Putamen (tissue), 1 donor: ENCODE measurements at regions not wholly inside any gene's neighbourhood (a gene's known extent, or its start where the extent isn't known, plus 50 kb on each side); places are given as distances from the start of the nearest gene placed in this dataset.

ENCODE experiments used
- DNase-seq: peaks from one replicate; pipeline ENCODE4 v3.0.0-alpha.2; 2016; ENCODE audit warnings: low spot score

DNA sequence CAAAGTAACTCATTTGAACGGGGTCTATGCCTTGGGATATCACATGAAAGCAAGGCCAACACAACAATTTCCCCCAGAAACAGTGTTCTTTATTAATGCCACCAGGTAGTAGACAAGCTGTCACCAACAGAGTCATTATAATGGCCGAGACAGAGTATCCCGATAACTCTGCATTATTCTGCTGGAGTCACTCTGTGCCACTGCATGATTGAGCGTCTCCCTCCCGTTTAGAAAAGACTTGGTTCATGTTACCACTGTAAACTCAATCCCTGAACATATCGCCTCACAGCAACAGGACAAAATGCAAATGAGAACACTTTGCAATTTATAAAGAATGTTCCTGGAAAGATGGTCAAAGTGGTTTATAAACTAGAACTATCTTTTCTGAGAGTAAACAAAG, 932.5 kb downstream of the GATA3 start:
- no peak for DNase-seq

DNA sequence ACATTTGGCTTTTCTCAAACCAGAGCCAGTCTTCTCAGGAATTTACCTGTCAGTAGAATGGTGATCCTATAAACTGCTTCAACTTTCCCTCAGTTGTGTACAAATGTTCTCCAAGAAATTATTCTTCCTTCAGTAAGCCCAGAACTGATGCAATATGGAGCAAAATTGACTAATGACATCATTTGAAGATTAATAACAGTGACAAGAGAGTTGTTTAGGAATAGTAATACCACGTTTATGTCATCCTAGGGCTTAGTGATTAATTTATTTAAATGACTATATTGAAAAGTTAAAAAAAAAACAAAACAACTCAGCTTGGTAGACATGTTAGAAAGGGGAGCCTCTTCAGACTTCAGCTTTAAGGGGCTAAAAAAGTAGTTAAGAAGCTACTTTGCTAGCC, 933.2 kb downstream of the GATA3 start:
- no peak for DNase-seq

DNA sequence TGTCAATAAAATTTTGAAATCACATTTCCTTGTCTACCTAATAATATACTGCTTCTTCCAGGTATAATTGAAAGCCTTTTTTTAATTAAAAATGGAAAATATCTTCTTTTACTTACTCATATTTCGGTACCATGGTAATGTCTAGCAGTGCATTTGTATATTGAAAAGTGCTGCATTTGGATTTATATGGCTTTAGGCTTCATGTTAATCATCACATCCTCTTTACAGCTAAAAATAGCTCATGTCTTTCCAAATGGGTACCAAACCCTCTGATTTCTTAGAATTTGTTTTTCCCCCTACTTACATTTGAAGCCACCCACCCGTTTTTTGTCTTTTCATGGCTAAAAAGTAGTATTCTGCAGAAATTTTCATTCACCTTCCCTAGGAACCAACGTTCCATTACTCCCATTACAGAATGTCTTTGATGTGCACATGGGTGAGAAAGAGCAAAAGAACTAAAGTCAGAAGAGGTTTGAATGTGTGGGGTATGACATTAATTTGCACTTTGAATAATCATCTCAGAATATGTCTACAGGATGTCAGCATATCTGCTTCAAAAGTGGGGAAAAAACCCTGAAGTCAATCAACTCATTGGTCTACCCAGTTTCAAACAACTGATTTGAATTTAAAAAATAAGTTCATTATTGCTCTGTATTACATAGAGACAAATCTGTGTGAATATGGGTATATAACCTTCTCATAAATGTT, 935.9 kb downstream of the GATA3 start:
- DNase-seq = no peak

DNA sequence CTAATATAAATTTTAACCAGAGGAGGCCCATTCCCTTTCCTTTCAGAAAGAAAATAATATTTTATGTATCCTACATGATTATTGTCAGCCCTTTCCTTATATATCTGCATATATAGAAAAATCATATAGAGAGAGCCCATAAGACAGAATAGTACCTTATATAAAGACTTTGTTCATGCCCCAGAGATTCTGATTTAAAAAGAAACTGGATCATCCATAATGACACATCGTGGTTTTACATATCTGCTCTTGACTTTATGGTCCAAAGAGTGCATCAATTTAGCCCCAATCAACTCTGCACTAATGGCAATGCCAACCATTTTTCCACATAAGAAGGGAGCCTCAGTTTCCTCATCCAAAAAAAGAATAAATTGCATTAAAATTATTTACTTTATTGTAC, 937.5 kb downstream of the GATA3 start:
- no peak for DNase-seq

DNA sequence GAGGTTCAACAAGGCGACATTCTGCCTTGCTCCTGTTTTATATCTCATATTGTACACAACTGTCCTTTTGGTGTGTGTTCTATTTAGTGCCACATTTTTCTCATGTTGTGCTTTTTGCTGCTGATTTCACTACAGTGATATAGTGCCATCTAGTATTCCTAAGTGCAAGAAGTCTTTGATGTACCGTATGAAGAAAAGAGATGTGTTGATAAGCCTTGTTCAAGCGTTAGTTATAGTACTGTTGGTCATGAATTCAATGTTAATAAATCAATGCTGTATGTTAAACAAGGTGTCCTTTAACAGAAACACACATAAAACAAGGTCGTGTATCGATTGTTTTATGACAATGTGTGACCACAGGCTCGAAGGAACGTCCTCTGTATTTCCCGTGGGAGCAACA, 939.4 kb downstream of the GATA3 start:
- no peak for DNase-seq

DNA sequence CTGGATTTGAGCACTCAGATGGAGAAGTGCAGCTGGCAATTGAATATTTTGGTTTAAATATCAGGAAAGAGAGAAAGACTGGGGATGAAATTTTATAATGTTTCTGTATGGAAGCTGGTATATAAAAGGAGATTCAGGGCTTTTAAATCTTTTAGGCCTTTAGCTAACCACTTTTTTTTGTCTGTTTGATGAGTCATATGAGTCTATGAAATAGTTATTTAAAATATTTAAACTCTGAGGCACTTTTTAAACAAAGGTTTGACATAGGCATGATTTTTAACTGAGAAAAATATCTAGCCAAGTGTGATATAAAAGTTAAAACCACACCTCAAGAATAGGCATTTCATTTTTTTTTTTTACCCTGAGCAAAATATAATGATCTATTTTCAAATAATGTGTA, 944.3 kb downstream of the GATA3 start:
- no peak for DNase-seq

DNA sequence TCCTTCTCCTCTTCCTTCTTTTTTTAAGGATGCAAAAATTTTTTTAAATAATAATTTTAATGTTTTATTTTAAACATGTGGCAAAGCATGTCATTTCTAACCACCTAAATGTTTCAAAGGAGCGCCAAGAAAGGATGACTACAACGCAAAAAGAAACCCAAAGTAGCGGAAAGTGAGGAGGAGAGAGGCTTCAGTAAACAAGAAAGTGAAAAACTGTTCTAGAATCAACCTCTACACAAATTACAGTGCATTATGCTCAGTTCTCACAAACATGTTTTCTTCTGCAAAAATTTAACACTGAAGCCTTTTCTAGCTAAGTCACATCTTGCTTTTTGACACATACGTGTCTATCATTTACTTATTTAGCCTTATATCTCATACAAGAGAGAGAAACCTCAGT, 948.6 kb downstream of the GATA3 start:
- no peak for DNase-seq

DNA sequence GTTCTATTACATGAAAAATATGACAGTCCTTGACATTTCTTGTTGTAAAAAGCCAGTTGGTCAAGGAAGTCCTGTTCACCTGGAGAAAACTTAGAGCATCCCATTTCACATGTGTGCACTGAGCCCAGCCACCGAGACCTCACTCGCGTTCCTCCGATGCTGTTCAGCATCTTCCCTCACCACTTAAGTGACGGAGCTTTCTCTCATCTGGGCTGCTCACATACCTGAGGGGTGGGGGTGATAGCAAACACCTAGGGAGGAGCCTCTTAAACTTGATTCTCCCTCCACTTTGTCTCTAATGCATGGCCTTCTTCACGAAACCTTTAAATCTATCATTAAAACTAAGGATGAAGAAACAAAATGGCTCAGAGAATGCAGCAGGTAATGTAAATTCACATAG, 950.2 kb downstream of the GATA3 start:
- no peak for DNase-seq

DNA sequence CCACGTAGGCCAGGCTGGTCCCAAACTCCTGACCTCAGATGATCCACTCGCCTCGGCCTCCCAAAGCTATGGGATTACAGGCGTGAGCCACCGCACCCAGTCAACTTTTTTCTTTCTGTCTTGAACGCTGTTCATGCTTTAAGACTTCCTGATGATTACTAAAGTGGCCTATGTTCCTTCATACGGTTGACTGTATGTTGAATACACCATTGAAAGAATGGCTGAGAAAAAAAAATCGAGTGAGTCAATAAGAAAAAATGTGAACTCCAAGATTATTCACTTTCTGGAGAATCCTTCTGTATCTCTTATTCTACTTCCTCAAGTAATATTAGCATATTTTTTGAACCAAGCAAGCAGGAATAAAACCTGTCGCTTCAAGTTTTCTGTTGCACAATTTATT, 955.0 kb downstream of the GATA3 start:
- no peak for DNase-seq

DNA sequence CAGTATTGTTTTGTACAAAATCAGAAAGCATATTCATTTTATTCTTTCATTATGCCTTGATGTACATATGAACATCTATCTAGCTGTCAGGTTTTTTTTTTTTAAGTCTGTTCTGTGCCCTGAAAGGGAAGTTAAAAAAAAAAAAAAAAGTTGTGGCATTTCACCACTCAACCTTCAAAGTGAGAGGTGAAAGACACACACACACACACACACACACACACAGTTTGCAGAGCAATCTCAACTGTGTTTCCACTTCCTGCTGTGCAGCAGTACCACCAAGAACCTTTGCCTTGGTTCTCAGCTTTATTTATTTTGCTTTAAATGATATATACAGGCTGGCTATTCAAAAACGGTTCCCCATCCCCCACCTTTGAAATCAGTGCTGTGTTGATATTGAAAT, 955.6 kb downstream of the GATA3 start:
- DNase-seq = no peak

DNA sequence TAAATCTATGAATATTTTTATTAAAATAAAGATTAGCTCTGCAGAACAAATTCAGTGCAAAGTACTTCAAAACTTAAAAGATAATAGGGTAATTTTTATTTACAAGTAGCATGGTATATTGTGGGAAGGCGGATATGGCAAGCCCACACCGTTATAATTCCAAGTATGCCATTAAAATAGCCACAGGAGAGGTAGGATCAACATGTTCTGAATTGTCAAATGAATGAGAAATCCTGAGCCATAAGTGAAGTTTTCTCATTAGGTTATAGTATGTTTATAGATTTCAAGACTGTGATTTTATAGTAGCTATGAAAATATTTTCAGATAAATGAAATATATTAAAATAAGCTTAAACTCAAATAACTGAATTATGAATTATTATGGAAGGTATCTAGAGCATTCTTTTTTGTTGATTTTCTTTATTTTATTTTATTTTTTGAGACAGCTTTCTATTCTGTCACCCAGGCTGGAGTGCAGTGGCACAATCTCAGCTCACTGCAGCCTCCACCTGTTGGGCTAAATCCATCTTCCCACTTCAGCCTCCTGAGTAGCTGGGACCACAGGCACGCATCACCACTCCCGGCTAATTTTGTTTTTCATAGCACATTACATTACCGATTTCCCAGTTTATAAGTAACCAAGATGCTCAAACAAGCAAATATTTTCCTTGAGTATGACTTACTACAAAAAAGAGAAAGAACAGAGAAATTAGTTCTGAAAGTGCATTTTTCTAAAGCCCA, 956.6 kb downstream of the GATA3 start:
- no peak for DNase-seq

DNA sequence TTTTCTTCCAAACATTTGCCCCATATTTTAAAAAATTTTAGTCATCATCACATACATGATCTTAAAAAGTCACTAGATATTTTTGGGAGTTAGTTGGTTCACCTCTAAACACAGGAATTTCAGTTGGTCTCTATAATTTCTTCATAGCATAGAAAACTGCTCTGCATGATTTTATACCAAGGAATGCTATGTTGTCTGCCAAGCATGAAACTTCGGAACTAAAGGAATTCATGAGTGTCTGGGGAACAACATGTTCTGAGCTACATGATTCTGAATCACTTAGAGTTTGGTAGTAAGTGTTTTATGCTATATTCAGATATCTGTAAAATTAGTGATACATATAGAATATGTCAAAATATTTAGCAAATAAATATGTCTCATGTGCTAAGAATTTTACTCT, 957.8 kb downstream of the GATA3 start:
- DNase-seq = no peak

DNA sequence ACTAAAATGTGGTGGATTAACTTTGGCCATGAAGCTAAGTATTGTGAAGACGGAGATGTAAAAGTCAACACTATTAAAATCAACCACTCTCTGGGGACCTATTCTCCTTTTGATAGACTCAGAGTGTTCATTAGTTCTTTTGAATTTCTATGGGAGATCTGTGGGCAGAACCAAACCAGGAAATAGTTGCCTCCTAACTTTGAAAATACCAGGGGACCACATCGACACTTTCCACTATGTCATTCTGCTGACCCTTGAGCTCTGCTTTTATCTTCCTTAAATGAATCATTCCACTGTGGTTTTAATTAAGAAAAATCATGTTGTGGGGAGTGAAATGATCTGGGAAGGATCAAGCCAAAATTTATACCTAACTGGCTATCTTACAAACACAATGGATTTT, 960.5 kb downstream of the GATA3 start:
- DNase-seq = no peak

DNA sequence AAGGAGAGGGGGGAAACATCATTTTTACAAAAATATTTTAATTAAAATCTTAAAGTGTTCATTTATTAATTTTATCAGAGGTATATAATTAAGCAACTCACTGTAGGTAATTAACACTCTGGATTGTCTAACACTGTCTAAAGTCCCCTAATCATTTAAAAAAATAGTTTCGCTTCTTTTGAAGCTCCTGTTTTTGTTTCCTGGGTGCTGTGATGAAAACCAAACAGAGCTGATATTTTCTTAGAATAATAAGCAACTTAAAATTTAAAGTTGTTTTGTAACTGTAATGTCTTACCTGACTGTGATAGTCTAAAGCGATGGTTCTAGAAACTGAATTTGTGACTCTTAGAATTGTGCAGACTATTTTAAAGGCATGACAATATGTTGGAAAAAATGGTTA, 961.0 kb downstream of the GATA3 start:
- DNase-seq = no peak

DNA sequence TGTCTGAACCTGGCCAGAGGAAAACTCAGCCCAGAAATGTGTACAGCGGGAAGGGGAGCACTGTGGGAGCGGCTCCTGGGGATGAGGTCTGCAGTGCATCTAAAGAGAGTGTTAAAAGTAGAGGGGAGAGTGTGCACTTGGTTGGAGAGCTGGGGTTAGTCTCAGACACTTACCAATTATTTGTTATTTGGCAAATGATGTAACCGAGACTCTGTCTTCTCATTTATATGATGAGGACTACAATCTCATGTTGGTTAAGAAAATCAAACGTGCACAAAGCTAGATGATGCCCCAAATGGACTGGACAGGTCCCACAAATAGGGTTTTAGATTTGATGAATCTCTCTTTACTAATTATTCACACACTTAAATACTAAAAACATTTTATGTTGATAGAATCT, 962.4 kb downstream of the GATA3 start:
- no peak for DNase-seq

DNA sequence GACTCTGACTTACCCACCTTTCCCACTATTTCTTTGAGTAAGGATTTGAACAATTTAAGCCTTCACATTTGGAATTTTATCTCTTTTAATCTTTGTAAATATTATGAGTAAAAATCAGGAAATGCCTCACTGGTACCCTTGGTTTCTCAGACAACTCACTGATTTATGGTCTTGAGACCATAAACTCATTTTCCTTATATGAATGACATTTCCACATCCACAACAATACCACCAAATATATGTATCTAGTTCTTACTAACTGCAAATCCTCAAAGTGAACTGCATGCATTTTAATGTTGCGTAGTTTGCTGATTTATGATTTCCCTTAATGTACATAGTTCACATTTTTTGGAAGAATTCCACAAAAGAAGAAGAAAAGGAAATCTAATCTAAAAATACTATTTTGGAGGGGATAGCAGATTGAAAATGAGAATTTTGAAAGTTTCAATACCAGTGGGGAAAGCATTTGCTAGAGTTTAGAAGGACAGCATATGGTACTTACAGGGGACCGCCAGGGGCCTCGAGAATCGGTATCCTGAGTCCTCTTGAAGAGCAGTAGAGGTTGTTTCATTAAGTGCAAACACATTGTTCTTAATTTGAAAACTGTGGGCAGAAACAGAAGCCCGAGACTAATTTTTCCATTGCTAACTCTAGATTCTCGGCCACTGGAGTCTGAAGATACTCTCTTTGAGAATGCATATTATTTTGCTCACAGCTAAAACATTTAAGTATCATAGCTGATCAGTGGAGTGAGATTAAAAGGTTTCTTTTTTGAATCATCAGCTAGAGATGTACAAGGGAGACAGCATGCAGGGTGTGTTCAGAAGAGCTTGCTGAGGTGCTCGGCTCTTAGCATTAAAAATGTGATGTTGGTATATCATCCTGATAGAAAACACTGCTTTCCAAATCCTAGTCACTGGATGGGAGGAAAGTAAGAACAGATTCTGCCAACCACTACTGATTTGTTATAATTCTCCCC, 964.0 kb downstream of the GATA3 start:
- DNase-seq = no peak

DNA sequence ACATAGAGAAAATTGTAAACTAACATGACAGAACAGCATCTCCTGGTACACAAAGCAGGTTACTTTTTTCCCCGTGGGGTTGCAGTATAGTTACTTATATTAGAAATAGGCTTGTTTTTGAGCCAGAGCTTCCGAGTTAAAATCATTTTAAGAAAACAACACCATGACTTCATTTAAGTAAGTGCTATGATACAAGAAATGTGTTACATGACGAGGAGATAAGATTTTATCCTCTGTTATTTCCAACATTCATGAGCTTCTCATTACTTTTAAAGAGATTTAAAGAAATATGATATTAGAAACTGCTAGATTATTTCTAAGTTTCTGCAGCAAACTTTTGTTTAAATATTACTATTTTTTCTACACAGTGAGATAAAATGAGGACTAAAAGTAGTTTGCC, 968.7 kb downstream of the GATA3 start:
- no peak for DNase-seq

DNA sequence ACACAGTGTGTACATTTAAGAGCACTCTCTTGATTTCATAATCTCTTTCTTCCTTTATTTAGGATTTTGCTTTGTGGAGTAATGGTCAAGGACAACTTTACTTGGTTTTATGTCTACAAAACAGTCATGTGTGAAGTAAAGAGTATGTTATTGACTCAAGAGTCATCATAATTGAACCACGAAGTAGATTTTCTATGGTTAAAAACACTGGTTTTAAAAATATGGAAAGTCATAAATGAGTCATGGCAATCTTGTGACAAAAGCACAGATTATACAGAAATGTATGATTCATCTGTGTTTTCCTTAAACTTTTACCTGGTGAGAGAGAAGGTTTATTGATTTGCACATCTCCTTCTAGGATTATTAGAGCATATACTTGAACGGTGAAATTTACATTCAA, 969.7 kb downstream of the GATA3 start:
- no peak for DNase-seq

DNA sequence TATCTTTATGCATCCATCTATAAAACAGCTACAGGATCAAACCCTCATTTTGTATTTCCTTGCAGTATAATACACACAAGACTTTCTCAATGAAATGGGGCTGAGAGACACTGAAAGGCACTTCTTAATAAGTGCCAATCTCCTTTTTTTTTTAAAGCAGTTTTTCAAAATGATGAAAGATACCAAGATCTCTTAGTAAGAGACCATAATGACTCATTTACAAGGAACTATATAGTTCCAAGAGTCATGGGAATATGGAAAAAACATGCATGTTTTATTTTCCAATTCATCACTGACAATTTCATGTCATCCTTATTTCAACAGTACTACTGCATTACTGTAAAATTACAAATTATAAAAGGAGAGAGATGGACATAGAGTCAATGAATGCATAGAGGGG, 973.7 kb downstream of the GATA3 start:
- no peak for DNase-seq

DNA sequence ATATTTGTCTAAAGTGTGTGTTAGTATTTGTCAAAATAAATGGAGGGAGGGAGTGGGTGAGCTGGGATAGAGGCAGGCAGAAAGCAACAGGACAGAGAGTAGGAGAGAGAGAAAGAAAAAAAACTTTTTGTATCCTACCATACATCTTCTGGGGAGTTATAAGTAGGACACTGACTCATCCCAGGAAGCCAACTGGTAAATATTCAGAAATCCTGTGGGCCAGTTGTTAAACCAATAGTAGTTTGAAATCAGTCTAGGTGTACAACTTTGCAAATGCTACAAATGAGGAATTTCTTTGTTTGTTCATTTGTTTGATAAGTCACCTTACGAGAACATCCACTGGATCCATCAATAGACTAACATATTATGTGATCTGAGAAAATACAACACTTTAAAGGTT, 980.9 kb downstream of the GATA3 start:
- no peak for DNase-seq

DNA sequence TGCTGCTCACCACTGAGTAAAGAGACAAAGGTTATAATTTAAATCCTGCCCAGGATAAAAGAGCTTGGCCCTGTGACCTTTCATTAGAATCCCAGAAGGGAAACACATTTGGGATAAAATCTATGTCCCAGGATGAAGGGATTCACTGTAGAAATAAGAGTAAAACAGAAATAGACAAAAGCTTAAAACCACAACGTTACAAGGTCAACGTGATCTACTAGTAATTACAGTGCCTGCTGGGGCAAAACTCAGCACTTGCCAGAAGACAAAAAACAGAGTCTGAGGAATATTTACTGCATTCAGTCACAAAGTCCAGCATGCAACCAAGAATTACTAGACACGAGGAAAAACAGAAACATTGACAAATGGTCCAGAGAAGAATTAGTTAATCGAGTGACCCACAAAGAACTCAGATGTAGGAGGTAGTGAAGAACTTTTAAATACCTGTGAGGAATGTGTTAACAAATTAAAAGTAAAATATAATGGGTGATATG, 982.3 kb downstream of the GATA3 start:
- no peak for DNase-seq

DNA sequence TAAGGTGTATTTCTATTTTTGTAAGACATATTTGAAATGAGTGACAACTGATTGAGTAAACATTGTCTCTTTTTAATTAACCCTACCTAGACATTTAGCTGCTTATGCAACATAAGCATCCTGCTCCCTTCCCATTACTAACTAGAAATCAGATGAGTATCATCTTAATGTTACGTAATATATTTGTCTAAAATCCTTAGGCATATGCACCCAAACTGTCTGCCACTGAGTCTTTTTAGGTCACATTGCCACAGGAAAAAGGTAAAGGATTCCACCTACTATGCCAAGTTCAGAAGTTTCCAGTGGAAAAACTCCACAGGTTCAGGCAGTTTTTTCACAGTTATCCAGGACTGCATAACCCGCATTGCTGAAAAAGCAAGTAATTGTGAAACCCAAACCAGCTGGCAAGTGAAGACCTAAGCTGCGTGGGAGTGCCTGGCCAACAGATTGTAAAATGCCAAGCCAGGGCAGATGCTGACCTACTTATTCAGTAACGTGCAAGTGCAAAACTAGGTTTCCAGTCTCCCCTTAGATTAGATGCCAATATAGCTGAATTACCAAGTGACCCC, 983.7 kb downstream of the GATA3 start:
- DNase-seq = no peak
